ENCODE measurements at regions not wholly inside any gene's neighbourhood (a gene's known extent, or its start where the extent isn't known, plus 50 kb on each side); places are given as distances from the start of the nearest gene placed in this dataset.

GRCh38 chr1:79741720-79742421 lies 735.3 kb upstream of the ADGRL4 start:
- Histone ChIP-seq H3K9ac (ENCODE audit: low read length) (peak overlapping the region; percentile 25), H3K79me2 (ENCODE audit: insufficient read depth, low read length) (no peaks in the 10 kb centered on the region), H3K27me3 (ENCODE audit: low read length) (no peaks in the 10 kb centered on the region), H2AFZ (ENCODE audit: low read depth, low read length, severe bottlenecking) (peak overlapping the region; percentile 98), H3F3A (ENCODE audit: insufficient read depth) (no peaks in the 10 kb centered on the region), H4K20me1 (ENCODE audit: low read depth, low read length) (no peaks in the 10 kb centered on the region), H3K36me3 (ENCODE audit: low read length) (peaks cover 18% of the 10 kb centered on the region; the same call in 1 of the 2 replicates), H3K9me3 (ENCODE audit: insufficient read depth, low read length) (peaks cover 13% of the 10 kb centered on the region; the same call in 1 of the 2 replicates), H3K9me2 (replicated peaks; ENCODE audit: insufficient read depth, low read length) (no peaks in the 10 kb centered on the region), H3K27ac (ENCODE audit: low read depth, low read length) (peak overlapping the region; percentile 79), H3K4me2 (ENCODE audit: low read depth, low read length, poor library complexity, severe bottlenecking) (peak overlapping the region; percentile 50), H3K4me3 (ENCODE audit: insufficient read depth, low read length, poor library complexity, severe bottlenecking) (peak overlapping the region; percentile 12)
- TF ChIP-seq CTCF (IDR thresholded peaks at IDR 0.05; ENCODE audit: insufficient read depth, low read length, poor library complexity, severe bottlenecking) = no peak
- TF ChIP-seq EZH2phosphoT487 (conservative IDR thresholded peaks at IDR 0.05; ENCODE audit: low read length) = no peak

GRCh38 chr1:79738101-79738500 lies 731.6 kb upstream of the ADGRL4 start:
- H3K27ac ChIP-seq (ENCODE audit: low read depth, low read length) = no peak overlapping the region
- no peaks in the 10 kb centered on the region for H3F3A ChIP-seq (ENCODE audit: insufficient read depth)
- H2AFZ ChIP-seq (ENCODE audit: low read depth, low read length, severe bottlenecking) = no peak overlapping the region
- H3K9me2 ChIP-seq (replicated peaks; ENCODE audit: insufficient read depth, low read length) = no peaks in the 10 kb centered on the region
- no peaks in the 10 kb centered on the region for H3K79me2 ChIP-seq (ENCODE audit: insufficient read depth, low read length)
- H3K9me3 ChIP-seq (ENCODE audit: insufficient read depth, low read length) = peaks cover 25% of the 10 kb centered on the region; the same call in 1 of the 2 replicates
- H3K9ac ChIP-seq (ENCODE audit: low read length) = no peak overlapping the region
- no peaks in the 10 kb centered on the region for H4K20me1 ChIP-seq (ENCODE audit: low read depth, low read length)
- no peak overlapping the region for H3K4me3 ChIP-seq (ENCODE audit: insufficient read depth, low read length, poor library complexity, severe bottlenecking)
- H3K4me2 ChIP-seq (ENCODE audit: low read depth, low read length, poor library complexity, severe bottlenecking) = no peak overlapping the region
- peaks cover 15% of the 10 kb centered on the region; the same call in 1 of the 2 replicates for H3K36me3 ChIP-seq (ENCODE audit: low read length)
- no peaks in the 10 kb centered on the region for H3K27me3 ChIP-seq (ENCODE audit: low read length)
- TF ChIP-seq CTCF (IDR thresholded peaks at IDR 0.05; ENCODE audit: insufficient read depth, low read length, poor library complexity, severe bottlenecking) = no peak
- TF ChIP-seq EZH2phosphoT487 (conservative IDR thresholded peaks at IDR 0.05; ENCODE audit: low read length) = no peak

DNA sequence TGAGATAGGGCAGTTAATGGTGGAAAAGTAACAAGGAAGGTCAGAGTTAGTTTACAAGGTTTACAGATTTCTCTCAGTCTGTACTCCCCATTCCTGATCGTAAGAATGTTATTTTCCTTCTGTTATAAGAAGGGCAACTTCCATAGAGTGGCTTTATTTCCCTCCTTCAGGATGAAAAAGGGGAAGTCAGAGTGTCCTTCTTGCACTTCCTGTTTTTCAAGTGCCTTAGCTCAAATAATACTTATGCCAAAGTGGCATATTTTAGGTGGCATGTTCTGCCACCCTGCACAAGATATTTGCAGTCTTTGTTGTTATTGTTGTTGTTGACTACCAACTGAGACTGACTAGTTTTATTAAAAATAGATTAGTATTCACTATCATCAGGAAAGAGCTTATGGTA lies 730.7 kb upstream of the ADGRL4 start:
- Histone ChIP-seq H2AFZ (ENCODE audit: low read depth, low read length, severe bottlenecking) (peak overlapping the region; percentile 37), H3K4me2 (ENCODE audit: low read depth, low read length, poor library complexity, severe bottlenecking) (no peak overlapping the region), H3K79me2 (ENCODE audit: insufficient read depth, low read length) (no peaks in the 10 kb centered on the region), H3K27me3 (ENCODE audit: low read length) (no peaks in the 10 kb centered on the region), H3K9ac (ENCODE audit: low read length) (no peak overlapping the region), H3K36me3 (ENCODE audit: low read length) (peaks cover 15% of the 10 kb centered on the region; the same call in 1 of the 2 replicates), H3K4me3 (ENCODE audit: insufficient read depth, low read length, poor library complexity, severe bottlenecking) (no peak overlapping the region), H3K9me2 (replicated peaks; ENCODE audit: insufficient read depth, low read length) (no peaks in the 10 kb centered on the region), H3F3A (ENCODE audit: insufficient read depth) (no peaks in the 10 kb centered on the region), H3K27ac (ENCODE audit: low read depth, low read length) (no peak overlapping the region), H3K9me3 (ENCODE audit: insufficient read depth, low read length) (peaks cover 25% of the 10 kb centered on the region; the same call in 1 of the 2 replicates), H4K20me1 (ENCODE audit: low read depth, low read length) (no peaks in the 10 kb centered on the region)
- TF ChIP-seq EZH2phosphoT487 (conservative IDR thresholded peaks at IDR 0.05; ENCODE audit: low read length) = no peak
- TF ChIP-seq CTCF (IDR thresholded peaks at IDR 0.05; ENCODE audit: insufficient read depth, low read length, poor library complexity, severe bottlenecking) = no peak

Measured in SU-DHL-6 (cell line).